GM21360 (cell line): ENCODE measurements at regions not wholly inside any gene's neighbourhood (a gene's known extent, or its start where the extent isn't known, plus 50 kb on each side); places are given as distances from the start of the nearest gene placed in this dataset.
"Not testable (repeated sequence)": the region's sequence is repeated elsewhere in the genome, so short reads cannot be mapped to it uniquely, and the experiment has no call there.

Experiments
- ATAC-seq: cut with Tn5 transposase; IDR thresholded peaks from one replicate; pipeline ENCODE4 v1.9.1; 2021; ENCODE audit warnings: mild to moderate bottlenecking, moderate library complexity; ENCODE audit not compliant: unreplicated experiment

- ATAC-seq: no peak
Measured at GRCh38 chr7:131865911-131866310, 309.5 kb upstream of the PODXL start.

DNA sequence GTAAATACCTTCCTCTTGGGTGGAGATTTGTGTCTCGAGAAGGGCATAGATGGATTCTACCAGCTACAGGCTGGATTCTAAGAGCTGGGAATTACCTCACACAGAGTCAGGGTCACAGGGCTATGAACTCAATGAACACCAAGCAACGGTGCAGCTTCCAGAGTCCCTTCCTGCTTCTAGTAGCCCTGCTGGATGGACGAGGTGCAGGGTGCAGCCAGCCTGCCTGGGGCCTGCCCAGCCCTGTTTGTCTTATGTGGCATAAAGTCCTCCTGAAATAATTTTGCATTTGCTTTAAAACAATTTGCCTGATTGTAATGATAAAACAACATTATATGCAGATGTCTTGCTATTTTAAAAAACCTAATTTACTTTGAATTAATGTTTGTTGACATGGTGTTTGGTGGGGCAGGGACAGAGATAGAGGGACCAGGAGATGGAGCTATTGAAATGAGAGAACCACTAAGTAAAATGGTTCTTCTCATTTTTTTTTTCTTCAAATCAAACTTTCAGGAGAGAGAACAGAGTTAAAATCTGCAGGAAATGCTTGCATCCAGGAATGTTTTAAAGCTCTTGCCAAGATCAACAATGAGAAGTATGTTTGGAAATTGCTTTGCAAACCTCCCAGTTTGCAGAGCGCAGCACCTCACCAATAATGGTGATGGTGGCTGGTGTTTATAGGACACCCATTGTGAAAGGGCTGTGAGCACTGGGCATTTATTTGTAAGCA, 305.4 kb upstream of the PODXL start:
- no peak for ATAC-seq

GRCh38 chr7:131859147-131859821, 302.9 kb upstream of the PODXL start:
- peak; percentile 70 for ATAC-seq

DNA sequence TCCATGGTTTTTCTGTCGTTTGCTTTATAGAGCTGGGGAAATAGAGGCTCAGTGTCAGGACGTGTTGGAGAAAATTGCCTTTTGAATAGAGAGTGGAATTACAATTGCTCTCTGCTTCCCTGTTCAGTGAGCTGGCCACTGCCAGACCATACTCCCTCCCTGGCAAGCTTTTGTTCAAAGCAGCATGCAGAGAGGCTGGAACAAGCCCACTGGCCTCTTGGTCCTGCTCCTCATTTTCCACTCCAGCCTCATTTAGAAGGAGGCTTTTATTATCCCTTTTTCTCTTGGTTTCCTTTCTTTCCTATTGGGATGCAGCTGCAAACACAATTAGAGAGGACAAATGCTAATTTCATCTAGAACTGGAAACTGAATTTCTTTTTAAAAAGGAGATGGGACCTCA, 302.2 kb upstream of the PODXL start:
- no peak for ATAC-seq

- ATAC-seq: no peak
Measured at GRCh38 chr7:131849472-131849871, 293.0 kb upstream of the PODXL start.

- ATAC-seq: no peak
Measured at GRCh38 chr7:131848033-131848432, 291.6 kb upstream of the PODXL start.

DNA sequence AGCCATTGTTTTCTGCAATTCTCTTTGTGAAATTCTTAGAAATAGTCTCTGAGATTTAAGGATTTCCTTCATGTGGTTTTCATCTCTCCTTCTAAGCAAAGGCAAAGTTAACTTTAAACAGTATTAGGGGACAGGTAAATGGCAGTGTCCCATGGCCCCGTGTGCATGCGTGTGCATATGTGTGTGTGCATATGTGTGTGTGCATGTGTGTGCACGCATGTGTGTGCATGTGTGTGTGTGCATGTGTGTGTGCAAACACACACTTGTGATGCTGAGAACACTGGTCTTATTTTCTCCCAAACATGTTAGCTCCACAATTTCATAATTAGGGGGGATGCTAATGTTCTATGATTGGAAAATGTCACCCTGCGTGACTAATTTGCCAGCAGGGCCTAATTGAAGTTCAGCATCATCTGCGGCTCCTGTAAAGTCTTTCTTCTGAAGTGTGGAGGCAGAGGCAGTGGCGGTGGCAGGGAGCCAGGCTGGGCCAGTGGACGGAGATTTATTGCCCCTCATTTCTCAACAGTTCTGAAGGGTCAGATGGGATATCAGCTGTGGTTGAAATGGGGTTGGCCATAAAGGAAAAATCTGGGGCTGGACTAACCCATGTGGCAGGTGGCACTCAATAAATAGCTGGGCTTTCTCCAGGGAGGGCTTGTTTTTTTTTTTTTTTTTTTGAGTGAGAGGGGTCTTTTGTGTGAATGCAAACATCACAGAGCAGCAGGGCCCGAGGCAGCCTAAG, 289.3 kb upstream of the PODXL start:
- ATAC-seq: no peak

GRCh38 chr7:131844369-131844768, 287.9 kb upstream of the PODXL start:
- no peak for ATAC-seq

DNA sequence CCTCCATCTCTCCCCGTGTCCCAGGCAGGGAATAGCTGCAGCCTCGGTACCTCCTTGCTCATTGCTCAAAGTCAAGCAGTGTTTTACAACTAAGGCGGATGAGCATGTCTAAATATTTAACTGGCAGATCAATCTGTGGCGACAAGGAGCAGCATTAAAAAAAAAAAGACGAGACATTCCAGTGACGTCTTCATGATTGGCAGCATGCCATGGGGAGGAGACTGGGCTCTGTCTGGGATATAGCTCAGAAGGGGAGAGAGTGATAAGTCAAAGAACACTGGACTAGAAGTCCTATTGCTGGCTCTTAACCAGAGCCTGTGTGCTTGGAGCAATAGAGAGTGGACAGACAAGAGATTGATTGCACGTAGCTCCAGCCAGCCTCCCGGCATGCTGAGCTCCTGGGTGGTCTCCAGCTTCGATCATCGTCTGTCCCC, 287.5 kb upstream of the PODXL start:
- ATAC-seq: no peak

DNA sequence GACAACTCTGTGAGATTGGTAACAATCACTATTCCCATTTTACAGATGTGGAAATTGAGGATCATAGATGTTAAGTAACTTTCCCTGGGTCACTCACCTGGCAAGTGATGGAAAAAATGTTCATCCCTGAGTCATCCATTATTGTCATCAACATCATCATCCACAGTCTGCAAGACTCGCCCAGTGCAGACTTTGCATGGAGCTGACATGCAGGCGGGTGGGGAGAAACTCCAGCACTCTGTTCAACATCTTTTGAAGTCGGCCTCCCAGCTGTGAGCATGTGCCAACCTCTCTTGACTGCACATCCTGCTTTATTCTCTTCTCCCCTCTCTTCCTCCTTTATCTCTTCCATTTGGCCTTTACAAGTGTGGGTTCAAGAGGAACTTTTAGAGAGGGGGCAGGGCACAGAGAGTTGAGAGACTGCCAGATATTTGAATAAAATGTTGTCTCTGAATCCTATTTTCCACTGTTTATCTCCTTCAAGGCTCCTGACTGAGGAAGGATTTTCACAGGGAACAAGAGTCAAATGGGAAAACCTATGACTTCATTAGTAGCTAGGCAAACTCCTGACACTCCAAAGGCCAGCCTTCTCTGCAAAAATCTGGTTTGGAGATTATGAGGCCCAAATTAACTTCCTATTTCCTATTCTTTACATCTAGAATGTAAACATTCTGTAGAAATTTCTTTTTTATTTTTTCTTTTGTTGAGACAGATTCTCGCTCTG, 283.7 kb upstream of the PODXL start:
- ATAC-seq: no peak

GRCh38 chr7:131836733-131837132, 280.3 kb upstream of the PODXL start:
- ATAC-seq: no peak

DNA sequence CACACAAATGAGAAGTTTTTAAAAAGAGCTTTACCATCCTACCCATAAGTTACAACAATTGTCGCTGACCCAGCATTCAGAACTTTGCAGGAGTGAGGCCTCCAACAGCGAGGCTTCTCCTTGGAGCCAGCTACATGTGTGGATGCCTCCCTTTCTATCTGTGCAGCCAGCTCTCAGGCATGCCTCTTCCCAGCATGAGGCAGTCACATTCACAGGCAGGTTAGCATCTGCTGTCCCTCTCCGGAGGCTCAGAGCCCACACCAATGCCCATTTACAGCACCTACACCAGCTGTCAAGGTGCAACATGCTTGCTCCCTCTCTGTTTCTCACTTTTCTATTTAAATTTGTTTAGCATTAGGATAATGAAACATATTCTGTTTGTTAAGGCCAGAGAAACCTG, 278.7 kb upstream of the PODXL start:
- ATAC-seq: no peak

DNA sequence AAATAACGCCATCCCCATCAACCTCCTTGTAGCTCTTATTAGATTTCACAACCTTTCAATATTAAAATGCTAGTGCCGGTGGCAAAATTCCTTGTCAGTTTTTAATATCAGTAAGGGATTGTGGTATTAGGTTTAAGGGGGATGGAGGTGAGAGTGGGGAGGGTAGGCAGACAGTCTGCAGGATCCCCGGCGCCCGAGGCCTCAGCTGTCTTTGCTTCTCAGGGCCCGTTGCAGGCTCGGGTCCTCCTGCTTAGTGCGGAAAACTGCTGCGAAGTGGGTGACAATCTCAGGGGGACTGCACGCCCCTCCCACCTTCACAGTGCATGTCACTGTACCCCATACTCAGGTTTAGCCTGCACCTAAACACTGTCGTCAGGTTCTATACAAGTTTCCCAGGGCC, 274.3 kb upstream of the PODXL start:
- no peak for ATAC-seq

DNA sequence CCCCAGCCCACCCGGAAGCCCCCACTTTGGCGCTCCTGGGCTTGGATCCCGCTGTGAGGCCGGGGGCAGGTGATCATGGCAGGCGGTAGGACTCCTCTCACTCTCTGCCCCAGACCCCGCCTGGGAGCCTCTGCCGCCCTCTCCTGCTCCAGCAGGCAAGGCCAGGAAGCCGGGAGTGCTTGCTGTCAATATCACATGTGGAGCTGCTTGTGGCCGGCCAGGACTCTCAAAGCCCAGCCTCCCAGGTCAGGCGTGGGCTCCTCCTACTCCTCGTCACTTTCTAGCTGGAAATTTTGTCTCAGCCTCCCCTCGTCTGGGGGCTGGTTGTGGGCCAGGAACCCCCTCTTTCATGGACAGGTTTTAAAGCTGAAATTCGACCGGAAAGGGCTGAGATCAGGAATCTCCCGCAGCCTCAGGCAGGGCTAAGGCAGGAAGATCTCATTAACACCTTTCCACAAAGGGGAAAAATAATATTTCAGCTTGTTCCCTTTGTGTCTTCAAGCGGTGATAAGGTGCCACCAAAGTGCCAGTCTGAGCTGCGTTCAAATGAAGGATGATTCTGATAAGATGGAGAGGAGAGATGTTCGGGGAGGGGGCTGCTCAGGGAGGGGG, 273.6 kb upstream of the PODXL start:
- no peak for ATAC-seq

GRCh38 chr7:131827421-131827820, 271.0 kb upstream of the PODXL start:
- no peak for ATAC-seq

DNA sequence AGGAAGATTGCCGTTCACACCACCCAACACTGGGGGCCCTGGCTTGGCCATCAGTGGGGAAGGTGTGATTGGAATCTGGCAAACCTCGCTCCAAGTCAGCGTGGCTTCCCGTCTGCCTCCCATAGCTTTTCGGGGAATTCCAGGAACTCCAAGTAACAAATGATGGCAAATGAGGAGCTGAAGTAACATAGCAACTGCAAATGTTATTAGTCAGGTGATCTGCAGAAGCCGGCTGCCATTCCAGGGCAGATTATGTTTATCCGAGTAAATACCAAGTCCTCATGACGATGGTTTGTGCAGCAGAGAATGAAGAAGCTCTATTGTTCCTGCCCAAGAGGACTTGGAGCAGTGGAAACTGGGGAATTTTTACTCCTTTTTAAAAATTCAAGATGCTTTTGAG, 270.5 kb upstream of the PODXL start:
- no peak for ATAC-seq

GRCh38 chr7:131823961-131824440, 267.6 kb upstream of the PODXL start:
- not testable (repeated sequence) for ATAC-seq

- ATAC-seq: no peak
Measured at GRCh38 chr7:131819891-131820290, 263.5 kb upstream of the PODXL start.

DNA sequence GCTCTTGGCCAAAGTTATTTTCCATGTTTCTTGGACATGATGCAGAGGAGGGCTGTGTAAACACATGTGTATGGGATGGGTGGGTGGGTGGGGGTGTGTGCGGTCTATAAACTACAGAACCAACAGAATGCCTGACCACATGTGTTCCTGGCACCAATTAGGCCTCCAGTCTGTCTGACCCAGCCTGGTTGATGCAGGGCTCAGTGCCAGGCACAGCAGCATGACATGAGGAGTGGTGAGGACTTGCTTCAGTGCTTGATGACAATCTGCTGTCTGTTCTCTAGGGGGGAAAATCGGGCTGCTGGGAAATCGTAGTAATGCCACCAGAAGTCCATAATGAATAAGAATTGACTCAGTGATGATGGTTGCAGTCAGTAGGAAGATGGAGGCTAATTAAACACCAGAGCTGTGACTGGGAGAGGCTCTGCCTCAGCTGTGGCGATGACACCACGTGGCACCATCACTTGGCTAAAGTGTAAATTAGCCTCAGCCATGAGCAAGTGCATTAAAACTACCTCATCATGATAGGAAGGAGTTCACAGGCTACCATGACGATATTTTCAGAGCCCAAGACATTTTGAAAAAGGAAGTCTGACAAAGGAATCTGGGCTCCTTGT, 260.1 kb upstream of the PODXL start:
- ATAC-seq: no peak

GRCh38 chr7:131808736-131809135, 252.3 kb upstream of the PODXL start:
- no peak for ATAC-seq
